Lower leg skin (tissue), 4 donors: ENCODE measurements at regions not wholly inside any gene's neighbourhood (a gene's known extent, or its start where the extent isn't known, plus 50 kb on each side); places are given as distances from the start of the nearest gene placed in this dataset.

ENCODE experiments used
- DNase-seq, 2 donors: peaks; one replicate each; pipeline ENCODE4 v3.0.0-alpha.2; 2019; ENCODE audit warnings: low spot score in 2 of 2
- H3K4me3 ChIP-seq: fragments of 200-600 bp; sonication (generic); 2 replicates; pipeline ENCODE4 v1.5.1; 2017; ENCODE audit warnings: mild to moderate bottlenecking, low read depth; ENCODE audit not compliant: poor library complexity, severe bottlenecking
- CTCF ChIP-seq, 3 donors: fragments of 450-650 bp; IDR thresholded peaks; one replicate each; pipeline ENCODE4 v1.5.1; 2016; ENCODE audit warnings: antibody characterized with exemption in 3 of 3, mild to moderate bottlenecking in 3 of 3, moderate library complexity in 2 of 3
- POLR2A ChIP-seq, 2 donors: fragments of 450-650 bp; IDR thresholded peaks; one replicate each; pipeline ENCODE4 v1.6.1; 2016 to 2017; ENCODE audit warnings: antibody characterized with exemption in 2 of 2, mild to moderate bottlenecking in 1 of 2, moderate library complexity in 1 of 2
- whole genome bisulfite sequencing, 2 donors: methylation state at CpG; one replicate each; pipeline ENCODE4 v1.1.5; 2018; 5-methylcytosine and 5-hydroxymethylcytosine counted together
- intact Hi-C: fragments of 100-400 bp; cut with DNase I; formaldehyde crosslinking; loops from one replicate; pipeline ENCODE4 v1.15.0; 2023; ENCODE audit warnings: low total_unique reads

- TF ChIP-seq CTCF (IDR thresholded peaks at IDR 0.05) (no peak), POLR2A (IDR thresholded peaks at IDR 0.05) (no peak)
- intact Hi-C loops, result no loop called here
- H3K4me3 ChIP-seq, result no peak overlapping the region
- WGBS, 2 donors, result 40 to 53% methylated on average over 1 of the region's 1 CpG
- DNase-seq, result no peak
These were observed 213.5 kb upstream of the ACVR2A start for GRCh38 chr2:147631294-147631693.

- DNase-seq, result no peak
- WGBS, 2 donors, result 54 to 70% methylated on average over 6 of the region's 6 CpGs
- intact Hi-C loops, result no loop called here
- TF ChIP-seq CTCF (IDR thresholded peaks at IDR 0.05) (no peak), POLR2A (IDR thresholded peaks at IDR 0.05) (no peak)
- no peak overlapping the region for H3K4me3 ChIP-seq
These were observed 214.2 kb upstream of the ACVR2A start for GRCh38 chr2:147630585-147630984.

- intact Hi-C loops, result no loop called here
- H3K4me3 ChIP-seq, result no peak overlapping the region
- no peak for TF ChIP-seq CTCF (IDR thresholded peaks at IDR 0.05)
- no peak for TF ChIP-seq POLR2A (IDR thresholded peaks at IDR 0.05)
- no peak for DNase-seq
- 60 to 73% methylated on average over 1 of the region's 1 CpG for WGBS, 2 donors
These were observed 215.8 kb upstream of the ACVR2A start for GRCh38 chr2:147628971-147629421.

GRCh38 chr2:147623328-147623727 is 221.5 kb upstream of the ACVR2A start:
- H3K4me3 ChIP-seq, result no peak overlapping the region
- 81 to 90% methylated on average over 1 of the region's 1 CpG for WGBS, 2 donors
- no peak for DNase-seq
- TF ChIP-seq POLR2A (IDR thresholded peaks at IDR 0.05) (no peak), CTCF (IDR thresholded peaks at IDR 0.05) (no peak)
- intact Hi-C loops, result no loop called here

- no peak for DNase-seq
- intact Hi-C loops, result no loop called here
- no peak for TF ChIP-seq CTCF (IDR thresholded peaks at IDR 0.05)
- TF ChIP-seq POLR2A (IDR thresholded peaks at IDR 0.05), result no peak
- H3K4me3 ChIP-seq, result no peak overlapping the region
- WGBS, 2 donors, result 87 to 96% methylated on average over 3 of the region's 3 CpGs
These were observed 223.1 kb upstream of the ACVR2A start for GRCh38 chr2:147621656-147622197.

- DNase-seq, result no peak
- TF ChIP-seq POLR2A (IDR thresholded peaks at IDR 0.05) (no peak), CTCF (IDR thresholded peaks at IDR 0.05) (no peak)
- WGBS, 2 donors, result 92 to 93% methylated on average over 4 of the region's 4 CpGs
- no peak overlapping the region for H3K4me3 ChIP-seq
- intact Hi-C loops, result no loop called here
These were observed 225.0 kb upstream of the ACVR2A start for GRCh38 chr2:147619808-147620207.
